Mesothelial cell of epicardium (in vitro differentiated cells): ENCODE measurements at regions not wholly inside any gene's neighbourhood (a gene's known extent, or its start where the extent isn't known, plus 50 kb on each side); places are given as distances from the start of the nearest gene placed in this dataset.
"Not testable (repeated sequence)": the region's sequence is repeated elsewhere in the genome, so short reads cannot be mapped to it uniquely, and the experiment has no call there.

Experiments used
- DNase-seq, 2 experiments: peaks; one replicate each; pipeline ENCODE4 v3.0.0; 2021; ENCODE audit warnings: low spot score in 2 of 2; ENCODE audit not compliant: unreplicated experiment in 2 of 2
- H3K27ac Mint-ChIP-seq: 2 replicates; pipeline ENCODE4 v1.8.0; 2021; ENCODE audit warnings: mixed read lengths
- H3K27me3 Mint-ChIP-seq: 2 replicates; pipeline ENCODE4 v1.8.0; 2021; ENCODE audit warnings: low read depth, mixed read lengths
- H3K36me3 Mint-ChIP-seq: 2 replicates; pipeline ENCODE4 v1.8.0; 2021; ENCODE audit warnings: mixed read lengths
- H3K4me1 Mint-ChIP-seq: 2 replicates; pipeline ENCODE4 v1.8.0; 2021; ENCODE audit warnings: mixed read lengths
- H3K4me3 Mint-ChIP-seq: 2 replicates; pipeline ENCODE4 v1.8.0; 2021; ENCODE audit warnings: mild to moderate bottlenecking, moderate library complexity, mixed read lengths
- H3K9me3 Mint-ChIP-seq: 2 replicates; pipeline ENCODE4 v1.8.0; 2021; ENCODE audit warnings: mixed read lengths
- CTCF ChIP-seq: fragments of 200-600 bp; sonication (generic); IDR thresholded peaks from one replicate; pipeline ENCODE4 v1.5.0; 2021; ENCODE audit warnings: antibody characterized with exemption; ENCODE audit not compliant: unreplicated experiment

- peak; percentile 56 to 81 for DNase-seq
- Mint-ChIP-seq H3K27me3 (peaks cover 59% of the 10 kb centered on the region), H3K27ac (no peak overlapping the region), H3K4me1 (no peaks in the 10 kb centered on the region), H3K36me3 (no peaks in the 10 kb centered on the region), H3K4me3 (no peak overlapping the region), H3K9me3 (no peaks in the 10 kb centered on the region)
- TF ChIP-seq CTCF = peak; percentile 72
These were observed 368.4 kb upstream of the CCNH start for GRCh38 chr5:87780831-87781760.

GRCh38 chr5:87778876-87779275, 366.1 kb upstream of the CCNH start:
- H3K4me3 Mint-ChIP-seq = no peak overlapping the region
- no peak for DNase-seq
- H3K4me1 Mint-ChIP-seq = no peaks in the 10 kb centered on the region
- no peak for TF ChIP-seq CTCF
- H3K36me3 Mint-ChIP-seq = no peaks in the 10 kb centered on the region
- peaks cover 40% of the 10 kb centered on the region for H3K27me3 Mint-ChIP-seq
- no peak overlapping the region for H3K27ac Mint-ChIP-seq
- H3K9me3 Mint-ChIP-seq = no peaks in the 10 kb centered on the region

GRCh38 chr5:87777877-87778276, 365.1 kb upstream of the CCNH start:
- no peak overlapping the region for H3K27ac Mint-ChIP-seq
- DNase-seq = no peak
- TF ChIP-seq CTCF = no peak
- no peak overlapping the region for H3K4me3 Mint-ChIP-seq
- peaks cover 32% of the 10 kb centered on the region for H3K27me3 Mint-ChIP-seq
- H3K4me1 Mint-ChIP-seq = no peaks in the 10 kb centered on the region
- no peaks in the 10 kb centered on the region for H3K36me3 Mint-ChIP-seq
- no peaks in the 10 kb centered on the region for H3K9me3 Mint-ChIP-seq

GRCh38 chr5:87776785-87777184, 364.1 kb upstream of the CCNH start:
- DNase-seq = no peak
- H3K4me3 Mint-ChIP-seq = no peak overlapping the region
- no peaks in the 10 kb centered on the region for H3K9me3 Mint-ChIP-seq
- no peak overlapping the region for H3K27ac Mint-ChIP-seq
- H3K27me3 Mint-ChIP-seq = peaks cover 22% of the 10 kb centered on the region
- no peak for TF ChIP-seq CTCF
- H3K4me1 Mint-ChIP-seq = no peaks in the 10 kb centered on the region
- no peaks in the 10 kb centered on the region for H3K36me3 Mint-ChIP-seq

- DNase-seq, H3K4me1 Mint-ChIP-seq, H3K27ac Mint-ChIP-seq, H3K9me3 Mint-ChIP-seq, H3K36me3 Mint-ChIP-seq, H3K4me3 Mint-ChIP-seq: not testable (repeated sequence)
- peaks cover 20% of the 10 kb centered on the region for H3K27me3 Mint-ChIP-seq
These were observed 363.6 kb upstream of the CCNH start for GRCh38 chr5:87776302-87776701.

- no peaks in the 10 kb centered on the region for H3K9me3 Mint-ChIP-seq
- H3K4me1 Mint-ChIP-seq = no peaks in the 10 kb centered on the region
- H3K36me3 Mint-ChIP-seq = no peaks in the 10 kb centered on the region
- no peak overlapping the region for H3K4me3 Mint-ChIP-seq
- H3K27ac Mint-ChIP-seq = no peak overlapping the region
- no peak for TF ChIP-seq CTCF
- H3K27me3 Mint-ChIP-seq = peaks cover 25% of the 10 kb centered on the region
- DNase-seq = no peak
These were observed 362.5 kb upstream of the CCNH start for GRCh38 chr5:87775228-87775627.
